ENCODE measurements at regions not wholly inside any gene's neighbourhood (a gene's known extent, or its start where the extent isn't known, plus 50 kb on each side); places are given as distances from the start of the nearest gene placed in this dataset.
"Not testable (repeated sequence)": the region's sequence is repeated elsewhere in the genome, so short reads cannot be mapped to it uniquely, and the experiment has no call there.

GRCh38 chrX:131187206-131187605 is 101.9 kb downstream of the IGSF1 start:
- no peaks in the 10 kb centered on the region for H3K27me3 ChIP-seq
- TF ChIP-seq EZH2 (IDR thresholded peaks at IDR 0.05; ENCODE audit: borderline replicate concordance) (no peak), EZH2phosphoT487 (IDR thresholded peaks at IDR 0.05; ENCODE audit: low read depth, severe bottlenecking, unreplicated experiment) (no peak), CTCF (IDR thresholded peaks at IDR 0.05; ENCODE audit: poor library complexity) (no peak)
- no peaks in the 10 kb centered on the region for H4K20me1 ChIP-seq (ENCODE audit: insufficient read depth, poor library complexity, severe bottlenecking)
- 60% methylated on average over 1 of the region's 1 CpG for WGBS (ENCODE audit: low lambda C conversion rate, missing lambda C conversion rate)
- no peak overlapping the region for H3K4me2 ChIP-seq
- H2AFZ ChIP-seq: no peak overlapping the region
- H3K79me2 ChIP-seq: no peaks in the 10 kb centered on the region
- H3K4me3 ChIP-seq: no peak overlapping the region
- H3K4me1 ChIP-seq (ENCODE audit: insufficient read depth): no peaks in the 10 kb centered on the region
- no peaks in the 10 kb centered on the region for H3K9me3 ChIP-seq (ENCODE audit: low read depth)
- no peaks in the 10 kb centered on the region for H3K36me3 ChIP-seq (replicated peaks; ENCODE audit: insufficient read depth, low read depth)
- no peaks in the 10 kb centered on the region for H3K9me2 ChIP-seq (replicated peaks; ENCODE audit: insufficient read depth)
- no peak for DNase-seq (ENCODE audit: low spot score)
- H3K27ac ChIP-seq: no peak overlapping the region

GRCh38 chrX:131170148-131170547 is 112.0 kb downstream of the ARHGAP36 start:
- Histone ChIP-seq H3K36me3 (replicated peaks; ENCODE audit: insufficient read depth, low read depth) (no peaks in the 10 kb centered on the region), H3K4me1 (ENCODE audit: insufficient read depth) (no peaks in the 10 kb centered on the region), H2AFZ (no peak overlapping the region), H3K9me2 (replicated peaks; ENCODE audit: insufficient read depth) (no peaks in the 10 kb centered on the region), H3K27ac (no peak overlapping the region), H3K4me3 (no peak overlapping the region), H3K79me2 (no peaks in the 10 kb centered on the region), H3K27me3 (no peaks in the 10 kb centered on the region), H3K9me3 (ENCODE audit: low read depth) (no peaks in the 10 kb centered on the region), H4K20me1 (ENCODE audit: insufficient read depth, poor library complexity, severe bottlenecking) (no peaks in the 10 kb centered on the region), H3K4me2 (no peak overlapping the region)
- DNase-seq (ENCODE audit: low spot score): no peak
- TF ChIP-seq EZH2 (IDR thresholded peaks at IDR 0.05; ENCODE audit: borderline replicate concordance) (no peak), CTCF (IDR thresholded peaks at IDR 0.05; ENCODE audit: poor library complexity) (no peak), EZH2phosphoT487 (IDR thresholded peaks at IDR 0.05; ENCODE audit: low read depth, severe bottlenecking, unreplicated experiment) (no peak)
- 75% methylated on average over 1 of the region's 1 CpG for WGBS (ENCODE audit: low lambda C conversion rate, missing lambda C conversion rate)

- H3K4me1 ChIP-seq (ENCODE audit: insufficient read depth); H3K79me2 ChIP-seq; H4K20me1 ChIP-seq (ENCODE audit: insufficient read depth, poor library complexity, severe bottlenecking); H3K4me2 ChIP-seq; H3K27me3 ChIP-seq; DNase-seq (ENCODE audit: low spot score); H3K9me2 ChIP-seq (replicated peaks; ENCODE audit: insufficient read depth); H3K27ac ChIP-seq; H2AFZ ChIP-seq; H3K4me3 ChIP-seq; H3K36me3 ChIP-seq (replicated peaks; ENCODE audit: insufficient read depth, low read depth); H3K9me3 ChIP-seq (ENCODE audit: low read depth): not testable (repeated sequence)
- WGBS (ENCODE audit: low lambda C conversion rate, missing lambda C conversion rate): 70% methylated on average over 4 of the region's 4 CpGs
Observed at GRCh38 chrX:131163645-131164044, 105.5 kb downstream of the ARHGAP36 start.

GRCh38 chrX:131157656-131158055 is 99.5 kb downstream of the ARHGAP36 start:
- H4K20me1 ChIP-seq (ENCODE audit: insufficient read depth, poor library complexity, severe bottlenecking); H3K9me3 ChIP-seq (ENCODE audit: low read depth); H3K27me3 ChIP-seq; H3K79me2 ChIP-seq; H3K36me3 ChIP-seq (replicated peaks; ENCODE audit: insufficient read depth, low read depth); H3K9me2 ChIP-seq (replicated peaks; ENCODE audit: insufficient read depth); DNase-seq (ENCODE audit: low spot score); H3K4me3 ChIP-seq; H3K27ac ChIP-seq; H2AFZ ChIP-seq; H3K4me1 ChIP-seq (ENCODE audit: insufficient read depth): not testable (repeated sequence)
- peak overlapping the region; percentile 49 for H3K4me2 ChIP-seq
- 50% methylated on average over 16 of the region's 16 CpGs for whole genome bisulfite sequencing (ENCODE audit: low lambda C conversion rate, missing lambda C conversion rate)

- no peaks in the 10 kb centered on the region for H3K27me3 ChIP-seq
- WGBS (ENCODE audit: low lambda C conversion rate, missing lambda C conversion rate): 61% methylated on average over 3 of the region's 3 CpGs
- no peaks in the 10 kb centered on the region for H3K4me1 ChIP-seq (ENCODE audit: insufficient read depth)
Observed at GRCh38 chrX:131146702-131147101, 88.6 kb downstream of the ARHGAP36 start.

More at GRCh38 chrX:131146702-131147101, 88.6 kb downstream of the ARHGAP36 start:
- H3K27ac ChIP-seq: no peak overlapping the region
- H4K20me1 ChIP-seq (ENCODE audit: insufficient read depth, poor library complexity, severe bottlenecking): no peaks in the 10 kb centered on the region
- no peak for DNase-seq (ENCODE audit: low spot score)
- TF ChIP-seq EZH2 (IDR thresholded peaks at IDR 0.05; ENCODE audit: borderline replicate concordance) (no peak), CTCF (IDR thresholded peaks at IDR 0.05; ENCODE audit: poor library complexity) (no peak)
- no peak overlapping the region for H3K4me2 ChIP-seq
- no peaks in the 10 kb centered on the region for H3K79me2 ChIP-seq
- H3K9me3 ChIP-seq (ENCODE audit: low read depth): no peaks in the 10 kb centered on the region
- no peak overlapping the region for H3K4me3 ChIP-seq
- no peak overlapping the region for H2AFZ ChIP-seq
- no peaks in the 10 kb centered on the region for H3K9me2 ChIP-seq (replicated peaks; ENCODE audit: insufficient read depth)
- no peaks in the 10 kb centered on the region for H3K36me3 ChIP-seq (replicated peaks; ENCODE audit: insufficient read depth, low read depth)
